ENCODE measurements at regions not wholly inside any gene's neighbourhood (a gene's known extent, or its start where the extent isn't known, plus 50 kb on each side); places are given as distances from the start of the nearest gene placed in this dataset.

- TF ChIP-seq MAX (IDR thresholded peaks at IDR 0.05) (no peak), CEBPB (IDR thresholded peaks at IDR 0.05) (no peak), FOXM1 (IDR thresholded peaks at IDR 0.05; ENCODE audit: borderline replicate concordance, low read depth) (no peak), YY1 (IDR thresholded peaks at IDR 0.05; ENCODE audit: low read depth) (no peak), TAF1 (IDR thresholded peaks at IDR 0.05; ENCODE audit: low read depth) (no peak), TCF12 (IDR thresholded peaks at IDR 0.05; ENCODE audit: low read depth) (no peak), EP300 (IDR thresholded peaks at IDR 0.05; ENCODE audit: borderline replicate concordance) (no peak), EGR1 (IDR thresholded peaks at IDR 0.05) (no peak)
These were observed 203.6 kb upstream of the GALNT5 start for GRCh38 chr2:157053876-157054275.
